OCI-LY7 (cell line): ENCODE measurements at regions not wholly inside any gene's neighbourhood (a gene's known extent, or its start where the extent isn't known, plus 50 kb on each side); places are given as distances from the start of the nearest gene placed in this dataset.

Experiments
- BruUV-seq: library from RNA; stranded (reverse); fragments of 400-500 nt; replicated peaks from 2 replicates; lab custom pipeline; 2021; lab: Mats Ljungman, UMichigan
- CTCF ChIA-PET: fragments of 300-600 bp; sonication (Branson Sonifier 250); formaldehyde crosslinking; loops from one replicate; lab custom pipeline; 2022; ENCODE audit warnings: antibody characterized with exemption; ENCODE audit not compliant: unreplicated experiment; lab: Charles Lee
- POLR2A ChIA-PET: fragments of 300-600 bp; sonication (Branson Sonifier 250); formaldehyde crosslinking; loops from one replicate; lab custom pipeline; 2022; ENCODE audit warnings: antibody characterized with exemption; lab: Charles Lee
- DNase-seq: peaks from one replicate; pipeline ENCODE4 v3.0.0-alpha.2; 2015; ENCODE audit warnings: low spot score
- H2AFZ ChIP-seq: fragments of 200-600 bp; sonication (generic), shearing (Covaris generic); 2 replicates; pipeline ENCODE4 v1.6.1; 2014; ENCODE audit warnings: mild to moderate bottlenecking, antibody characterized with exemption, low read length, moderate library complexity
- H3K27ac ChIP-seq: fragments of 200-600 bp; sonication (generic); 2 replicates; pipeline ENCODE4 v1.5.1; 2014; ENCODE audit warnings: mixed run types, low read depth, mild to moderate bottlenecking, moderate library complexity, low read length, inconsistent platforms; ENCODE audit not compliant: poor library complexity, severe bottlenecking
- H3K36me3 ChIP-seq: fragments of 200-600 bp; sonication (generic); 2 replicates; pipeline ENCODE4 v1.6.1; 2014; ENCODE audit warnings: mild to moderate bottlenecking, antibody characterized with exemption, low read length, moderate library complexity, mixed read lengths; ENCODE audit not compliant: insufficient read depth
- H3K4me1 ChIP-seq: fragments of 200-600 bp; sonication (generic); 2 replicates; pipeline ENCODE4 v1.5.1; 2014; ENCODE audit warnings: mild to moderate bottlenecking, low read length; ENCODE audit not compliant: insufficient read depth, poor library complexity, severe bottlenecking
- H3K4me2 ChIP-seq: fragments of 200-600 bp; sonication (generic); 2 replicates; pipeline ENCODE4 v1.6.1; 2014; ENCODE audit warnings: mild to moderate bottlenecking, low read length
- H3K4me3 ChIP-seq: fragments of 200-600 bp; sonication (generic); 2 replicates; pipeline ENCODE4 v1.5.1; 2014; ENCODE audit warnings: mild to moderate bottlenecking, low read depth, low read length; ENCODE audit not compliant: poor library complexity, severe bottlenecking
- H3K79me2 ChIP-seq: fragments of 200-600 bp; sonication (generic); 2 replicates; pipeline ENCODE4 v1.6.1; 2016; ENCODE audit warnings: low read depth, mild to moderate bottlenecking, low read length, moderate library complexity, mixed read lengths; ENCODE audit not compliant: insufficient read depth
- H3K9me2 ChIP-seq: fragments of 200-600 bp; sonication (generic); 2 replicates; pipeline ENCODE4 v1.6.1; 2016; ENCODE audit warnings: mild to moderate bottlenecking, low read length, mixed read lengths; ENCODE audit not compliant: insufficient read depth
- H3K9me3 ChIP-seq: fragments of 200-600 bp; sonication (generic); 2 replicates; pipeline ENCODE4 v1.6.1; 2014; ENCODE audit warnings: mild to moderate bottlenecking, mixed run types, low read length, mixed read lengths
- H4K20me1 ChIP-seq: fragments of 200-600 bp; sonication (generic); 2 replicates; pipeline ENCODE4 v1.6.1; 2014; ENCODE audit warnings: mild to moderate bottlenecking, antibody characterized with exemption, low read length, moderate library complexity, mixed read lengths; ENCODE audit not compliant: insufficient read depth
- EZH2phosphoT487 ChIP-seq: fragments of 200-600 bp; sonication (generic); IDR thresholded peaks from 2 replicates; pipeline ENCODE4 v1.6.1; 2018; ENCODE audit warnings: low read depth, borderline replicate concordance, mild to moderate bottlenecking, mixed run types, antibody characterized with exemption, low read length, moderate library complexity, mixed read lengths
- intact Hi-C: fragments of 100-400 bp; cut with micrococcal nuclease; formaldehyde crosslinking; loops from one replicate; pipeline ENCODE4 v1.10.0; 2022; ENCODE audit not compliant: unreplicated experiment
- TF ChIP-seq, protein P1 (sequence below): fragments of 200-600 bp; sonication (generic); conservative IDR thresholded peaks from 2 replicates; pipeline ENCODE4 v1.5.1; 2014; ENCODE audit warnings: mild to moderate bottlenecking, antibody characterized with exemption, low read length, moderate library complexity, mixed read lengths

DNA sequence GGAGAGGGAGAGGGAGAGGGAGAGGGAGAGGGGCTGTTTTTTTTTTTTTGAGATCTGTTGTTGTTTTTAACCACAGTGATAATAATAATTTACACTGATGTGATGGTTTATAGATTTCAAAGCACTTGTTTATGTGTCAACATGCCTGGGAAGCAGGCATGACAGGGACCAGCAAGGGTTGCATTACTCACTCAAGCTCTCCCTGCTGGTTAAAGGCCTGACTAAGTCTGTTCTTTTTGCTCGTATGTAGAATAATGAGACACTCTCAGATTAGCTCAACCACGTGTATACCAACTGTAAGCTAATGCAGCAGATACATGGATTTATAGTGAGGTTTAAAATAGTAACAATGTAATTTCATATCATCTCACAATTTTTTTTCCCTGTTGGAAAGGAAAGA, 134.6 kb upstream of the BOD1L1 start:
- Histone ChIP-seq H3K9me3 (no peaks in the 10 kb centered on the region), H3K79me2 (no peaks in the 10 kb centered on the region), H2AFZ (no peak overlapping the region), H3K4me2 (no peak overlapping the region), H3K4me3 (no peak overlapping the region), H3K4me1 (no peaks in the 10 kb centered on the region), H3K9me2 (no peaks in the 10 kb centered on the region), H3K36me3 (no peaks in the 10 kb centered on the region), H3K27ac (no peak overlapping the region), H4K20me1 (no peaks in the 10 kb centered on the region)
- no peak for DNase-seq
- ChIA-PET POLR2A (interaction anchor here (0.5 to 0.6 kb wide), 2 partner anchors 462 to 741 kb away, joined by 3 to 4 read pairs; no protein-coding TSS in a partner anchor), CTCF (no interaction called here)
- intact Hi-C loops = no loop called here
- TF ChIP-seq, protein P1, sequence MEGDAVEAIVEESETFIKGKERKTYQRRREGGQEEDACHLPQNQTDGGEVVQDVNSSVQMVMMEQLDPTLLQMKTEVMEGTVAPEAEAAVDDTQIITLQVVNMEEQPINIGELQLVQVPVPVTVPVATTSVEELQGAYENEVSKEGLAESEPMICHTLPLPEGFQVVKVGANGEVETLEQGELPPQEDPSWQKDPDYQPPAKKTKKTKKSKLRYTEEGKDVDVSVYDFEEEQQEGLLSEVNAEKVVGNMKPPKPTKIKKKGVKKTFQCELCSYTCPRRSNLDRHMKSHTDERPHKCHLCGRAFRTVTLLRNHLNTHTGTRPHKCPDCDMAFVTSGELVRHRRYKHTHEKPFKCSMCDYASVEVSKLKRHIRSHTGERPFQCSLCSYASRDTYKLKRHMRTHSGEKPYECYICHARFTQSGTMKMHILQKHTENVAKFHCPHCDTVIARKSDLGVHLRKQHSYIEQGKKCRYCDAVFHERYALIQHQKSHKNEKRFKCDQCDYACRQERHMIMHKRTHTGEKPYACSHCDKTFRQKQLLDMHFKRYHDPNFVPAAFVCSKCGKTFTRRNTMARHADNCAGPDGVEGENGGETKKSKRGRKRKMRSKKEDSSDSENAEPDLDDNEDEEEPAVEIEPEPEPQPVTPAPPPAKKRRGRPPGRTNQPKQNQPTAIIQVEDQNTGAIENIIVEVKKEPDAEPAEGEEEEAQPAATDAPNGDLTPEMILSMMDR = no peak
- no peak for TF ChIP-seq EZH2phosphoT487
- no TSS peak for BruUV-seq

DNA sequence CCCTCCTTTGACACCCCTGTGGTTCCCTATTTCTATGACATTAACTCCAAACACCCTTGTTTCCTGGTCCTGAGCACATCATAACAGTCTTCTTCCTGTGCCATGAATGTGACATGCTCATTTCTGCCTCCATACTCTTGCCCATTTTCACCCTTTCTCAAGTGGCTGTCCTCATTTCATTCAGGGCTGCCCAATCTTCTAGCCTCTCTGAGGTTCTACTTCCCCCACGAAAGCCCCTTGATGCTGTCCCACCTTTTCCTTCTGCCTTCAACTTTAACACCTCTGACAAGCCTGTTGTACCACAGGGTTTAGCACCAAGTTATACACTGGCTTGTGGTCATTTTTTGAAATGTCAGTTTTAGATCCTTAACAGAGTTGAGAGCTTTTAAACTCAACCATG, 136.2 kb upstream of the BOD1L1 start:
- intact Hi-C loops = no loop called here
- H3K36me3 ChIP-seq = no peaks in the 10 kb centered on the region
- no peaks in the 10 kb centered on the region for H3K4me1 ChIP-seq
- no peak overlapping the region for H2AFZ ChIP-seq
- CTCF ChIA-PET = no interaction called here
- H3K79me2 ChIP-seq = no peaks in the 10 kb centered on the region
- H4K20me1 ChIP-seq = no peaks in the 10 kb centered on the region
- no peak for TF ChIP-seq EZH2phosphoT487
- TF ChIP-seq, protein P1 = no peak
- no TSS peak for BruUV-seq
- H3K9me3 ChIP-seq = no peaks in the 10 kb centered on the region
- H3K4me2 ChIP-seq = no peak overlapping the region
- no peak overlapping the region for H3K4me3 ChIP-seq
- no peak for DNase-seq
- no peaks in the 10 kb centered on the region for H3K9me2 ChIP-seq
- POLR2A ChIA-PET = interaction anchor here (0.8 kb wide), 1 partner anchor 548 kb away, joined by 4 read pairs; no protein-coding TSS in a partner anchor
- no peak overlapping the region for H3K27ac ChIP-seq

DNA sequence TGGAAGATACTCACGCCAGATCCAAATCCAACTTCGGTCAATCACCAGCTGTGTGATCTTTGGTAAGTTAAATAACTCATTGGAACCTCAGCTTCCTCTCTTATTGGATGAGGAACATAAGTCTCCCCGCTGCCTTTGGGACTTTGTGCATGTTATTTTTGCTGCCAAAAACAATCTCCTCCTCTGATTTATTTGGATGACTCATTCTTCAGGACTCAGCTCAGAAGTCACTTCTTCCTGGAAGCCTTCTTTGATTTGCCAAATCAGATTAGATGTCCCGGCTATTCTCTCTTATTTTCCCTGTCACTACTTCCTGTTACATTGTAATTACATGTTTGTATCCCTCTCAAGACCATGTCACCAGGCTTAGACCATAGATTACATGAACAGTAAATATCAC, 138.0 kb upstream of the BOD1L1 start:
- ChIA-PET CTCF (no interaction called here), POLR2A (interaction anchor here (0.7 kb wide), 1 partner anchor 14 kb away, joined by 3 read pairs; no protein-coding TSS in a partner anchor)
- Histone ChIP-seq H3K79me2 (no peaks in the 10 kb centered on the region), H3K4me3 (no peak overlapping the region), H2AFZ (no peak overlapping the region), H3K4me1 (no peaks in the 10 kb centered on the region), H3K27ac (no peak overlapping the region), H4K20me1 (no peaks in the 10 kb centered on the region), H3K9me2 (no peaks in the 10 kb centered on the region), H3K4me2 (no peak overlapping the region), H3K9me3 (no peaks in the 10 kb centered on the region), H3K36me3 (no peaks in the 10 kb centered on the region)
- TF ChIP-seq EZH2phosphoT487 = no peak
- TF ChIP-seq, protein P1 = no peak
- no TSS peak for BruUV-seq
- intact Hi-C loops = no loop called here
- no peak for DNase-seq
